B cell (primary cell): ENCODE measurements at regions not wholly inside any gene's neighbourhood (a gene's known extent, or its start where the extent isn't known, plus 50 kb on each side); places are given as distances from the start of the nearest gene placed in this dataset.

Experiments
- CTCF ChIP-seq: fragments of 200-600 bp; IDR thresholded peaks from one replicate; pipeline ENCODE4 v1.8.0; 2022; ENCODE audit warnings: antibody characterized with exemption, mild to moderate bottlenecking
- EZH2 ChIP-seq: IDR thresholded peaks from 2 replicates; pipeline ENCODE4 v1.6.1; 2012; ENCODE audit warnings: borderline replicate concordance, low read depth, mild to moderate bottlenecking, moderate library complexity, low read length; ENCODE audit not compliant: insufficient read depth, poor library complexity, severe bottlenecking

GRCh38 chr1:118371612-118372011 is 186.6 kb upstream of the SPAG17 start:
- TF ChIP-seq CTCF (peak; percentile 11), EZH2 (no peak)
